OCI-LY7 (cell line): ENCODE measurements at regions not wholly inside any gene's neighbourhood (a gene's known extent, or its start where the extent isn't known, plus 50 kb on each side); places are given as distances from the start of the nearest gene placed in this dataset.

Experiments
- BruUV-seq: library from RNA; stranded (reverse); fragments of 400-500 nt; replicated peaks from 2 replicates; lab custom pipeline; 2021; lab: Mats Ljungman, UMichigan
- CTCF ChIA-PET: fragments of 300-600 bp; sonication (Branson Sonifier 250); formaldehyde crosslinking; loops from one replicate; lab custom pipeline; 2022; ENCODE audit warnings: antibody characterized with exemption; ENCODE audit not compliant: unreplicated experiment; lab: Charles Lee
- POLR2A ChIA-PET: fragments of 300-600 bp; sonication (Branson Sonifier 250); formaldehyde crosslinking; loops from one replicate; lab custom pipeline; 2022; ENCODE audit warnings: antibody characterized with exemption; lab: Charles Lee
- DNase-seq: peaks from one replicate; pipeline ENCODE4 v3.0.0-alpha.2; 2015; ENCODE audit warnings: low spot score
- H2AFZ ChIP-seq: fragments of 200-600 bp; sonication (generic), shearing (Covaris generic); 2 replicates; pipeline ENCODE4 v1.6.1; 2014; ENCODE audit warnings: mild to moderate bottlenecking, antibody characterized with exemption, low read length, moderate library complexity
- H3K27ac ChIP-seq: fragments of 200-600 bp; sonication (generic); 2 replicates; pipeline ENCODE4 v1.5.1; 2014; ENCODE audit warnings: mixed run types, low read depth, mild to moderate bottlenecking, moderate library complexity, low read length, inconsistent platforms; ENCODE audit not compliant: poor library complexity, severe bottlenecking
- H3K36me3 ChIP-seq: fragments of 200-600 bp; sonication (generic); 2 replicates; pipeline ENCODE4 v1.6.1; 2014; ENCODE audit warnings: mild to moderate bottlenecking, antibody characterized with exemption, low read length, moderate library complexity, mixed read lengths; ENCODE audit not compliant: insufficient read depth
- H3K4me1 ChIP-seq: fragments of 200-600 bp; sonication (generic); 2 replicates; pipeline ENCODE4 v1.5.1; 2014; ENCODE audit warnings: mild to moderate bottlenecking, low read length; ENCODE audit not compliant: insufficient read depth, poor library complexity, severe bottlenecking
- H3K4me2 ChIP-seq: fragments of 200-600 bp; sonication (generic); 2 replicates; pipeline ENCODE4 v1.6.1; 2014; ENCODE audit warnings: mild to moderate bottlenecking, low read length
- H3K4me3 ChIP-seq: fragments of 200-600 bp; sonication (generic); 2 replicates; pipeline ENCODE4 v1.5.1; 2014; ENCODE audit warnings: mild to moderate bottlenecking, low read depth, low read length; ENCODE audit not compliant: poor library complexity, severe bottlenecking
- H3K79me2 ChIP-seq: fragments of 200-600 bp; sonication (generic); 2 replicates; pipeline ENCODE4 v1.6.1; 2016; ENCODE audit warnings: low read depth, mild to moderate bottlenecking, low read length, moderate library complexity, mixed read lengths; ENCODE audit not compliant: insufficient read depth
- H3K9me2 ChIP-seq: fragments of 200-600 bp; sonication (generic); 2 replicates; pipeline ENCODE4 v1.6.1; 2016; ENCODE audit warnings: mild to moderate bottlenecking, low read length, mixed read lengths; ENCODE audit not compliant: insufficient read depth
- H3K9me3 ChIP-seq: fragments of 200-600 bp; sonication (generic); 2 replicates; pipeline ENCODE4 v1.6.1; 2014; ENCODE audit warnings: mild to moderate bottlenecking, mixed run types, low read length, mixed read lengths
- H4K20me1 ChIP-seq: fragments of 200-600 bp; sonication (generic); 2 replicates; pipeline ENCODE4 v1.6.1; 2014; ENCODE audit warnings: mild to moderate bottlenecking, antibody characterized with exemption, low read length, moderate library complexity, mixed read lengths; ENCODE audit not compliant: insufficient read depth
- CTCF ChIP-seq: fragments of 200-600 bp; sonication (generic); conservative IDR thresholded peaks from 2 replicates; pipeline ENCODE4 v1.5.1; 2014; ENCODE audit warnings: mild to moderate bottlenecking, antibody characterized with exemption, low read length, moderate library complexity, mixed read lengths
- EZH2phosphoT487 ChIP-seq: fragments of 200-600 bp; sonication (generic); IDR thresholded peaks from 2 replicates; pipeline ENCODE4 v1.6.1; 2018; ENCODE audit warnings: low read depth, borderline replicate concordance, mild to moderate bottlenecking, mixed run types, antibody characterized with exemption, low read length, moderate library complexity, mixed read lengths
- intact Hi-C: fragments of 100-400 bp; cut with micrococcal nuclease; formaldehyde crosslinking; loops from one replicate; pipeline ENCODE4 v1.10.0; 2022; ENCODE audit not compliant: unreplicated experiment

DNA sequence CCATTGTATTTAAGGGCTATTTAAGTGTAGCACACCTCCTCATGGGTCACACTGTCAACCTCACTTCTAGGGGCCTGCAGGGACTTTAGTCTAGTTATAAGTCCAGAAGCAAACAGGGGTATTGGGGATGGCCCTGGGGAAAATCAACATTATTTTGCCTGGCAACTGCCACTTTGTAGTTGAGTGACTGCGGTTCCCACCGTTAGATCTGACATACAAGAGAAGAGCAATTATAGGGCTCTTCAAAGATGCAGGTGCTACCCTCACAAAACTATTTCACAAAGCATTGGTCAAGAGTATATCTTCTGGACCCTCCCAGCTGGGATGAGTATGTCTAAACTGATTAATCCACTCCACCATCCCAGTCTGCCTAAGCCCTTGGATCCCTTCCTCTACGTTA is 133.0 kb upstream of the PCBD1 start:
- DNase-seq = no peak
- TF ChIP-seq EZH2phosphoT487 = no peak
- TF ChIP-seq CTCF = no peak
- no peaks in the 10 kb centered on the region for H3K36me3 ChIP-seq
- H3K4me3 ChIP-seq = no peak overlapping the region
- H3K4me2 ChIP-seq = no peak overlapping the region
- H3K9me2 ChIP-seq = no peaks in the 10 kb centered on the region
- H3K9me3 ChIP-seq = no peaks in the 10 kb centered on the region
- ChIA-PET CTCF (no interaction called here), POLR2A (no interaction called here)
- H2AFZ ChIP-seq = no peak overlapping the region
- H4K20me1 ChIP-seq = no peaks in the 10 kb centered on the region
- no peak overlapping the region for H3K27ac ChIP-seq
- H3K79me2 ChIP-seq = no peaks in the 10 kb centered on the region
- no peaks in the 10 kb centered on the region for H3K4me1 ChIP-seq
- no TSS peak for BruUV-seq
- intact Hi-C loops = no loop called here

GRCh38 chr10:71023704-71024283 is 135.4 kb upstream of the PCBD1 start:
- Histone ChIP-seq H3K9me3 (no peaks in the 10 kb centered on the region), H4K20me1 (no peaks in the 10 kb centered on the region), H3K27ac (no peak overlapping the region), H3K4me2 (no peak overlapping the region), H3K36me3 (no peaks in the 10 kb centered on the region), H3K9me2 (no peaks in the 10 kb centered on the region), H3K4me1 (no peaks in the 10 kb centered on the region), H2AFZ (no peak overlapping the region), H3K4me3 (no peak overlapping the region), H3K79me2 (no peaks in the 10 kb centered on the region)
- no TSS peak for BruUV-seq
- intact Hi-C loops = no loop called here
- TF ChIP-seq CTCF (no peak), EZH2phosphoT487 (no peak)
- ChIA-PET POLR2A (no interaction called here), CTCF (no interaction called here)
- no peak for DNase-seq

- BruUV-seq = no TSS peak
- CTCF ChIA-PET = no interaction called here
- intact Hi-C loops = no loop called here
Measured at GRCh38 chr10:71024490-71024889, 136.1 kb upstream of the PCBD1 start.

More at GRCh38 chr10:71024490-71024889, 136.1 kb upstream of the PCBD1 start:
- DNase-seq = no peak
- no peak overlapping the region for H2AFZ ChIP-seq
- H3K9me2 ChIP-seq = no peaks in the 10 kb centered on the region
- no peaks in the 10 kb centered on the region for H3K36me3 ChIP-seq
- H3K9me3 ChIP-seq = no peaks in the 10 kb centered on the region
- no peak overlapping the region for H3K27ac ChIP-seq
- no peak overlapping the region for H3K4me3 ChIP-seq
- no peaks in the 10 kb centered on the region for H4K20me1 ChIP-seq
- no peaks in the 10 kb centered on the region for H3K79me2 ChIP-seq
- TF ChIP-seq CTCF (no peak), EZH2phosphoT487 (no peak)
- no peaks in the 10 kb centered on the region for H3K4me1 ChIP-seq
- no peak overlapping the region for H3K4me2 ChIP-seq
- POLR2A ChIA-PET = no interaction called here
